HG03558 (cell line): ENCODE measurements at regions not wholly inside any gene's neighbourhood (a gene's known extent, or its start where the extent isn't known, plus 50 kb on each side); places are given as distances from the start of the nearest gene placed in this dataset.
"Not testable (repeated sequence)": the region's sequence is repeated elsewhere in the genome, so short reads cannot be mapped to it uniquely, and the experiment has no call there.

ENCODE experiments used
- ATAC-seq: cut with Tn5 transposase; IDR thresholded peaks from one replicate; pipeline ENCODE4 v1.9.1; 2021; ENCODE audit warnings: moderate number of reproducible peaks; ENCODE audit not compliant: unreplicated experiment; ENCODE audit errors: extremely low read depth

GRCh38 chr5:111922344-111922743, 165.3 kb upstream of the NREP start:
- no peak for ATAC-seq

DNA sequence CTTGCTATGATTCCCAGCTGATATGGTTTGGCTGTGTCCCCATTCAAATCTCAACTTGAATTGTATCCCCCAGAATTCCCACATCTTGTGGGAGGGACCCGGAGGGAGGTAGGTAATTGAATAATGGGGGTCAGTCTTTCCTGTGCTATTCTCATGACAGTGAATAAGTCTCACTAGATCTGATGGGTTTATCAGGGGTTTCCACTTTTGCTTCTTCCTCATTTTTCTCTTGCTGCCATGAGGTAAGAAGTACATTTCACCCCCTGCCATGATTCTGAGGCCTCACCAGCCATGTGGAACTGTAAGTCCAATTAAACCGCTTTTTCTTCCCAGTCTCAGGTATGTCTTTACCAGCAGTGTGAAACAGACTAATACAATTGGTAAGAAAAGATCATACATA, 164.7 kb upstream of the NREP start:
- not testable (repeated sequence) for ATAC-seq

- no peak for ATAC-seq
These were observed 158.1 kb upstream of the NREP start for GRCh38 chr5:111914966-111915636.

DNA sequence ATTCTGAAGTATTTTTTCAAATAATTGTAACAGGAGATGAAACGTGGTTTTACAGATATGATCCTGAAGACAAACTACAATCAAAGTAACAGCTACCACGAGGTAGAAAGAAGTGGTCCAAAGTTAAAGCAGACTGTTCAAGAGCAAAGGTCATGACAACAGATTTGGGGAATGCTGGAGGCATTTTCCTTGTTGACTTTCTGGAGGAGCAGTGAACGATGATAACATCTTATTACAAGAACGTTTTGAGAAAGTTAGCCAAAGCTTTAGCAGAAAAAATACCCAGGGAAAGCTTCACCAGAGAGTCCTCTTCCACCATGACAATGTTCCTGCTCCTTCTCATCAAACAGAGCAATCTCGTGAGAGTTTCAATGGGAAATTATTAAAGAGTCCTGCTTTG, 145.4 kb upstream of the NREP start:
- no peak for ATAC-seq

- ATAC-seq, result no peak
These were observed 144.3 kb upstream of the NREP start for GRCh38 chr5:111901296-111901695.

- no peak for ATAC-seq
These were observed 136.0 kb upstream of the NREP start for GRCh38 chr5:111892949-111893348.

DNA sequence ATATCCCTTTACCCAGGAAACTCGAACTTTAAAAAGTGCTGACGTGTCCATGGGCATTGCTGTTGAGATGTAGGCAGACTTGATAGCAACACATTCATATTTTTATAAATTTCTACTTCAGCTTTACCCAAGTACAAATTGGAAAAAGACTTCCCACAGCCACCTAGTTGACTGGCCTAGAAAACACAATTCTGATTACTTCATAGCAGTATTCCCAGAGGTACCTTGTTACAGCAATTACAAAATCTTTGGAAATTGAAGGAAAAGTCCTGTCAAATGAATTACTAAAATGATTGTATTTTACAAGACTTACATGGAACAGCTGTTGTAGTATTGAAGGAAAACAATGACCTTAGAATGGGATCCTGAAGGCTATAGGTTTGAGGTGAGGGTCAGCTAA, 130.7 kb upstream of the NREP start:
- ATAC-seq, result no peak

DNA sequence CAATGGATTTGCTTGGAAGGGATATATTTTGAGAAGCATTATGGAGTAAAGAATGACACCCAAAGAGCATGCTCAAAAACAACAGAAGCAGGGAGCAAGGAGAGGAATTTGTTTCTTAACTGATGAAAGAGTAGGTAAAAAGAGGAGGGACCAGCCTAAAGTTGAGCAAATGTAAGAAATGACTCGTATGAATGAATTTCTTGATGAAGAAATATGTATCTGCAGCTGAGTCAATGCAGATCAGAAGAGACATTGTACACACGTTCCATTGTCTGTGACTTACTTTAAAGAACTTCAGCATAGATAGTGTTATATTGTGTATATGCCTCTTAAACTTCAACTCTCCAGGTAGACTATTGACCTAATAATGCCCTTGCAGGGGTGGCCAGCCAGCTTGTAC, 112.7 kb upstream of the NREP start:
- ATAC-seq, result no peak

GRCh38 chr5:111865356-111865755, 108.4 kb upstream of the NREP start:
- ATAC-seq, result no peak

DNA sequence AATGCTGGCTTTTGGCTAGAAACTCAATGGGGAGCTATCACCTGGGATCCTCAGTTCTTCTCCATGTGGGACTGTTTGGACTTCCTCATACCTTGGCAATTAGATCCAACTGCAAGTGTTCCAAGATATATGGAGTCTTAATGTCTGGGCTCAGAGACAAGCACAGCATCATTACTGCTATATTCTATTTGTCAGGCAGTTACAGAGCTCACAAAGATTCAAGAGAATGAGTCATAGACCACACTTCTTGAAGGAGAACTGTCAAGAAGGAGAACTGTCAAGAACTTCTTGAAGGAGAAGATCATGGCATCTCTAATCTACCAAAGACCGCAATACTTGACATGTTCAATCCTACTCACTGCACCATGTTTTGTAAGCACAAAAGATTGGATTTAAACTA, 106.8 kb upstream of the NREP start:
- no peak for ATAC-seq

GRCh38 chr5:111859533-111860270, 102.7 kb upstream of the NREP start:
- ATAC-seq, result no peak

DNA sequence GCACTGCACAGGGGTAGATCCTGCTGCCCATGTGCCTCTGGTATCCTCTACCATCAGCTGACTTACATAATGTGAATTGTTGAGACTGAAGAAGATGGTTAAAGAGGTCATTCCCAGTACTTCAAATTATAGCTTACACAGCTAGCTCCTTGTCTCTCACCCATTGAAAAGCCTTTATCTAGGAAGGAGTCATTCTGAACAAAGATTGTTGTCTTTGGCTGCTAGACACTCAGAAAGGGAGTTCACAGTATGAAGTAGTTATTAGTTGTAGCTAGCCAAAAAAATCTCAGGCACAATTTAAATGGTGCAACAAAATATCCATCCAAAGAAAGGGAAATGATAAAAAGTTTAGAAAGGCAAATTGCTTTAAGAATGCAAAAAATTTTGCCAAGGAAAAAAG, 102.0 kb upstream of the NREP start:
- ATAC-seq, result no peak

GRCh38 chr5:111857623-111858022, 100.6 kb upstream of the NREP start:
- ATAC-seq, result no peak

- no peak for ATAC-seq
These were observed 100.0 kb upstream of the NREP start for GRCh38 chr5:111856876-111857466.

DNA sequence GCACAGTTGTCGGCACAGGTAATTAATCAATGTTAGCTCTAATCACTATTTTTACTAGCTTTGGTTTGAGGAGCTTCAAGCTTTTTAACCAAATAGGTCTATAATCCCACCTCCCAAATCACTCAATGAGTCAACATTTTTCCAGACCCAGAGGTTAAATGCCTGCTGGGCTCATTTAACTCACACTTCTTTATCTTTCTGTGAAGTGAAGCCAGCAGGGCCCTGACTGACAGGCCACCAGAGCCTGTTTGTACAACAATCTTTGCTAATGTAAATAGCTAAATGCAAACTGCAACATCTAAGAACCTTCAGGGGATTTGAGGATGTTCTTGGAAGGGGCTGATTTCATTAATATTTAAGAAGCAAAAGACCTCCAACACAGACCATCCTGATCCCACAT, 98.4 kb upstream of the NREP start:
- no peak for ATAC-seq

DNA sequence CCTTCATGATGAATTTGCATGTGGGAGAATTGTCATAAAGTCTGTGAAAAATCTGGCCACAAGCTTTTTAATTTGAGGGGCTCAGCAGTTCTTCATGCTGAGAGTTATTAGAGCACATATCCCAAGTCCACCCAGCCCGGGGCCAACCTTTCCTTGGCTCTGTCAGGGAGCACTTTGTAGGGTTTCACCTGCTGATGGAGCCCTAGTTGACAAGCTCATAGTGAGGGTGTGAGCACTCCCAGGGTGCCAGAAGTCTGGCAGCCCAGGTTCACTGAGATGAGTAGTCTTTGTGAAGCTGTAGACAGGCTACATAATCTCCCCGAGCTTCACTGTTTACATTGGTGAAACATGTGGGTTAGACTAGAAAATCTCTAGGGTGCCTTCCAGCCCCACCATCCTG, 97.2 kb upstream of the NREP start:
- no peak for ATAC-seq

DNA sequence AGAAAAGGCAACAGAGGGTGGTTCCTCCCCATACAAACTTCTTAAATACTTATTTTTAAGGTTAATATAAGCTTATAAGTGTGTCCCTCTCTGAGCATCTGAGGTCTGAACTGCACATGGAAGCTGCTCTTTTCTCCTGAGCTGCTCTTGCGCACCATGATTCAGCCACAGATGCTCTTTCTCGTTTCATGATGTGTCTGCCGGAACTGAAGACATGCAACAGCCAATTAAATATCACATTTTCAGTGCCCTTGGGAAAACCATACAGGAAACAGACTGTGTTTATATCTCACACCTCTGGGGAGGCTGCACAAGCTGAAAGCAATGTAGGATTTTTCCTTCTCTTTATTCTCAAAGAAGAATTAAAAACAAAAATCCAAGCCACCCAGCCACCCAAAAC, 96.8 kb upstream of the NREP start:
- no peak for ATAC-seq

DNA sequence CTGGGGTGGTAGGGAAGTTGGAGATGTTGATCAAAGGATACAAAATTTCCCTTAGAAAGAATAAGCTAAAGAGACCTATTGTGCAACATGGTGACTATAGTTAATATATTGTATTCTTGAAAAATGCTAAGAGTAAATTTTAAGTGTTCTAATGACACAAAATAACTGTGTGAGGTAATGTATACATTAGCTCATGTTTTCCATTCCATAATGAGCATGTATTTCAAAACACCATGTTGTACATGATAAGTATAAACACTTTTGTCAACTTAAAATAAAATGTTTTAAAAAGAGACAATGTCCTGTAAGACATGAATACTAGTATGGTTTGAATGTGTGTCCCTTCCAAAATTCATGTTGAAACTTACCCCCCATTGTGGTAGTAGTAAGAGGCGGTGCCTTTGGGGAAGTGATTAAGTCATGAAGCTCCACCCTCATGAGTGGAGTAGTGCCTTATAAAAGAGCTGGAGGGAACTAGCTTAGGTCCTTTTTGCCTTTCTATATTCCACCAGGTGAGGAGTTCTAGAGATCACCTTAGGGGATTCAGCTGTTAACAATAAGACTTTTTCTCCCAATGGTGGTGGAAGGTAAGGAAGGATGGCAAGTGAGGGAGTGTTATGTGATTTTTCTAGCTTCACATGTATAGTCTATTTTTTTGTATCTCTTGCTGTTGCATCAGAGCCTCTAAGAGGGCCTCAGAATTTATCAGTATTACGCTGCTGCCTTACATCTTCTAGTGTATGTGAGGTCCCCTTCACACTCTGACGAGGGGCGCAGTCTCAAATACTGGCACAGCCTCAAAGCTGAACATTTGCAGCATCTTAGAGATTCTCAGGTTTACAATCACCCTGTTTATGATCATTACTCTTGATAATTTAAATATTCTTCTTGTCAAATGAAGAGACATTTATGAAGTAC, 94.9 kb upstream of the NREP start:
- ATAC-seq, result no peak

GRCh38 chr5:111848476-111848875, 91.5 kb upstream of the NREP start:
- ATAC-seq, result no peak

- no peak for ATAC-seq
These were observed 90.3 kb upstream of the NREP start for GRCh38 chr5:111847052-111847925.
